ENCODE measurements at regions not wholly inside any gene's neighbourhood (a gene's known extent, or its start where the extent isn't known, plus 50 kb on each side); places are given as distances from the start of the nearest gene placed in this dataset.

- TF ChIP-seq CTCF (IDR thresholded peaks at IDR 0.05) (no peak), POLR2A (IDR thresholded peaks at IDR 0.05) (no peak)
These were observed 320.3 kb downstream of the RFPL4B start for GRCh38 chr6:112667427-112667826.

All from ovary (tissue), 3 donors.